Mesenchymal stem cell (in vitro differentiated cells and primary cell): ENCODE measurements at regions not wholly inside any gene's neighbourhood (a gene's known extent, or its start where the extent isn't known, plus 50 kb on each side); places are given as distances from the start of the nearest gene placed in this dataset.

Experiments used
- DNase-seq: peaks from one replicate; pipeline ENCODE4 v3.0.0-alpha.2; 2013
- H2AFZ ChIP-seq: one replicate; pipeline ENCODE4 v1.6.1; 2013; ENCODE audit warnings: low read depth, mild to moderate bottlenecking, control low read depth, inconsistent platforms, low read length, moderate library complexity
- H2AK5ac ChIP-seq: 2 replicates; pipeline ENCODE4 v1.6.1; 2013; ENCODE audit warnings: low read length, moderate library complexity, mild to moderate bottlenecking, inconsistent platforms; ENCODE audit not compliant: severe bottlenecking
- H2BK120ac ChIP-seq: one replicate; pipeline ENCODE4 v1.6.1; 2013; ENCODE audit warnings: low read depth, mild to moderate bottlenecking, inconsistent platforms, low read length, moderate library complexity
- H2BK12ac ChIP-seq, 2 experiments: one replicate each; pipeline ENCODE4 v1.6.1; 2013; ENCODE audit warnings: inconsistent platforms in 2 of 2, low read length in 2 of 2, mild to moderate bottlenecking in 2 of 2, moderate library complexity in 2 of 2, control low read depth in 1 of 2
- H2BK15ac ChIP-seq: one replicate; pipeline ENCODE4 v1.6.1; 2013; ENCODE audit warnings: mild to moderate bottlenecking, low read depth, inconsistent platforms; ENCODE audit not compliant: poor library complexity, severe bottlenecking
- H2BK5ac ChIP-seq: 2 replicates; pipeline ENCODE4 v1.6.1; 2013; ENCODE audit warnings: low read depth, mild to moderate bottlenecking, low read length, control low read depth, inconsistent platforms; ENCODE audit not compliant: poor library complexity, severe bottlenecking
- H3K14ac ChIP-seq, 2 experiments: one replicate each; pipeline ENCODE4 v1.6.1; 2013; ENCODE audit warnings: inconsistent platforms in 2 of 2, low read length in 2 of 2, control low read depth in 1 of 2, mild to moderate bottlenecking in 1 of 2, moderate library complexity in 1 of 2
- H3K18ac ChIP-seq, 2 experiments: one replicate each; pipeline ENCODE4 v1.6.1; 2013; ENCODE audit warnings: inconsistent platforms in 2 of 2, low read length in 2 of 2, control low read depth in 1 of 2, low read depth in 1 of 2, mild to moderate bottlenecking in 1 of 2
- H3K23ac ChIP-seq, 2 experiments: one replicate each; pipeline ENCODE4 v1.6.1; 2013; ENCODE audit warnings: inconsistent platforms in 2 of 2, low read length in 2 of 2, mild to moderate bottlenecking in 2 of 2, moderate library complexity in 2 of 2, control low read depth in 1 of 2
- H3K27ac ChIP-seq: 2 replicates; pipeline ENCODE4 v1.5.1; 2013; ENCODE audit warnings: mild to moderate bottlenecking, moderate library complexity, low read length, control low read depth, inconsistent platforms; ENCODE audit not compliant: poor library complexity, severe bottlenecking
- H3K27me3 ChIP-seq, 2 experiments: 2 replicates each; pipeline versions ENCODE4 v1.6.1 to v1.7.0; 2013; ENCODE audit warnings: low read length in 2 of 2, mild to moderate bottlenecking in 2 of 2, moderate library complexity in 2 of 2, control low read depth in 1 of 2, inconsistent platforms in 1 of 2; ENCODE audit not compliant: control insufficient read depth in 1 of 2, insufficient read depth in 1 of 2
- H3K36me3 ChIP-seq, 2 experiments: 2 replicates each; pipeline versions ENCODE4 v1.6.1 to v1.7.0; 2013; ENCODE audit warnings: low read length in 2 of 2, control low read depth in 1 of 2, inconsistent platforms in 1 of 2, low read depth in 1 of 2, mild to moderate bottlenecking in 1 of 2; ENCODE audit not compliant: insufficient read depth in 2 of 2, control insufficient read depth in 1 of 2
- H3K4ac ChIP-seq, 2 experiments: one replicate each; pipeline ENCODE4 v1.6.1; 2013; ENCODE audit warnings: inconsistent platforms in 2 of 2, low read length in 2 of 2, mild to moderate bottlenecking in 2 of 2, moderate library complexity in 2 of 2, control low read depth in 1 of 2, low read depth in 1 of 2
- H3K4me1 ChIP-seq: 2 replicates; pipeline ENCODE4 v1.6.1; 2013; ENCODE audit warnings: low read depth, low read length, control low read depth; ENCODE audit not compliant: control insufficient read depth, insufficient read depth
- H3K4me2 ChIP-seq: 2 replicates; pipeline ENCODE4 v1.6.1; 2013; ENCODE audit warnings: low read length, mild to moderate bottlenecking, inconsistent platforms; ENCODE audit not compliant: poor library complexity, severe bottlenecking
- H3K4me3 ChIP-seq, 2 experiments: 2 replicates each; pipeline versions ENCODE4 v1.5.1 to v1.7.0; 2013; ENCODE audit warnings: low read length in 2 of 2, mild to moderate bottlenecking in 2 of 2, control low read depth in 1 of 2, low read depth in 1 of 2; ENCODE audit not compliant: insufficient read depth in 1 of 2
- H3K79me1 ChIP-seq: replicated peaks from 2 replicates; pipeline ENCODE4 v1.6.1; 2013; ENCODE audit warnings: mild to moderate bottlenecking, control low read depth, low read length, inconsistent platforms; ENCODE audit not compliant: poor library complexity, severe bottlenecking
- H3K9ac ChIP-seq: 2 replicates; pipeline ENCODE4 v1.7.0; 2013; ENCODE audit warnings: mild to moderate bottlenecking, low read length, moderate library complexity
- H3K9me3 ChIP-seq: 2 replicates; pipeline ENCODE4 v1.7.0; 2013; ENCODE audit warnings: mild to moderate bottlenecking, low read length; ENCODE audit not compliant: control insufficient read depth
- H4K8ac ChIP-seq: one replicate; pipeline ENCODE4 v1.6.1; 2013; ENCODE audit warnings: inconsistent platforms, mild to moderate bottlenecking, low read length, moderate library complexity
- H4K91ac ChIP-seq: one replicate; pipeline ENCODE4 v1.6.1; 2013; ENCODE audit warnings: mild to moderate bottlenecking, low read length, inconsistent platforms
- WGBS: methylation state at CpG from one replicate; pipeline ENCODE4 v1.1.7; 2013; ENCODE audit warnings: mixed read lengths; 5-methylcytosine and 5-hydroxymethylcytosine counted together

DNA sequence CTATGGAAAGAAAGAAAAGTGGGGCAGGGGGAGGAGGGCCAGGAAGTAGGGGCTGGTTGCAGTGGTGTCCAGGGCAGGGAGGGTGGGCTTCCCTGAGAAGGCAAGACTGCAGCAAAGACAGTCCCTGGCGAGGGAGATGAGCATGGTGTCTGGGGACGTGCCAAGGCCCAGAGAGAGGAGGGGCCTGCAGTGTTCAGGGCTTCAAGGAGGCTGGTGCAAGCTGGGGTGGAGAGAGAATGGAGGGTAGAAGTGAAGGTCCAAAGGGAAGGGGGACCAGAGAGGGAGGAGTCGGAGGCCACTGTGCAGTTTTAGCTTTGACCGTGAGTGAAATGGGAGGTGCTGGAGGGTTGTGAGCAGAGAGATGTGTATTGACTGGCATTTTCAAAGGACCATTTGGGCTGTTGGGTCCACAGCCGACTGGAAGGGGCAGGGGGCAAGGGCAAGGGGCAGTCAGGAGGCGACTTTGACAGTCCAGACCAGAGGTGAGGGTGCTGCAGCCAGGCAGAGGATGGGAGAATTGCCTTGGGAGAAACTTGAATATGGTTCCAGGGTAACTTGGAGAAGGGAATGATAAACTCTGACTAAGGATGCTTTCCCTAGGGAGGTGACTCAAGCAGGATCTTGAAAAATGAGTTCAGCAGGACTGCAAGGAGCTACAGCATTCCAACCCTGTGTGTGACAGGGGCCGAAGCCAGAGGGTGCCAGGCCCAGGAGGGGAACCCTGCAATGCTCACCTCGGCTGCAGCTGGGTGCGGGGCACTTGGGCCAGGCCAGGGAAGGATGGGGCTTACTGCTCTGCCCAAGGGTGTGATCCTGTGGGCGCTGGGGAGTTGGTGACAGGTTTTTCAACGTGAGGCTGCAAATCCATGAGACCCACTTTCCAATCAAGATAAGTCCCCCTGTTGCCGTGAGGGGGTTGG, 177.1 kb upstream of the HAAO start:
- no peak overlapping the region for H3K4ac ChIP-seq
- H4K8ac ChIP-seq, result peak overlapping the region; percentile 8
- H3K4me1 ChIP-seq, result peaks cover 27% of the 10 kb centered on the region
- whole genome bisulfite sequencing, result 71% methylated on average over 10 of the region's 12 CpGs
- no peak overlapping the region for H3K14ac ChIP-seq
- peak overlapping the region; percentile 53 for H2BK15ac ChIP-seq
- H4K91ac ChIP-seq, result peak overlapping the region; percentile 36
- peak; percentile 79 for DNase-seq
- no peak overlapping the region for H3K23ac ChIP-seq
- H2BK12ac ChIP-seq, result peak overlapping the region; percentile 7 to 68
- H2AK5ac ChIP-seq, result peak overlapping the region; percentile 68
- H3K27ac ChIP-seq, result no peak overlapping the region
- no peaks in the 10 kb centered on the region for H3K79me1 ChIP-seq
- no peak overlapping the region for H2AFZ ChIP-seq
- peak overlapping the region; percentile 2 for H2BK120ac ChIP-seq
- H3K36me3 ChIP-seq, result no peaks in the 10 kb centered on the region
- peak overlapping the region in 1 of 2 experiments; percentile 48 for H3K4me3 ChIP-seq
- no peak overlapping the region for H2BK5ac ChIP-seq
- peak overlapping the region; percentile 84 for H3K9ac ChIP-seq
- no peaks in the 10 kb centered on the region for H3K9me3 ChIP-seq
- no peak overlapping the region for H3K4me2 ChIP-seq
- H3K18ac ChIP-seq, result peak overlapping the region; percentile 23 to 51
- no peaks in the 10 kb centered on the region for H3K27me3 ChIP-seq

DNA sequence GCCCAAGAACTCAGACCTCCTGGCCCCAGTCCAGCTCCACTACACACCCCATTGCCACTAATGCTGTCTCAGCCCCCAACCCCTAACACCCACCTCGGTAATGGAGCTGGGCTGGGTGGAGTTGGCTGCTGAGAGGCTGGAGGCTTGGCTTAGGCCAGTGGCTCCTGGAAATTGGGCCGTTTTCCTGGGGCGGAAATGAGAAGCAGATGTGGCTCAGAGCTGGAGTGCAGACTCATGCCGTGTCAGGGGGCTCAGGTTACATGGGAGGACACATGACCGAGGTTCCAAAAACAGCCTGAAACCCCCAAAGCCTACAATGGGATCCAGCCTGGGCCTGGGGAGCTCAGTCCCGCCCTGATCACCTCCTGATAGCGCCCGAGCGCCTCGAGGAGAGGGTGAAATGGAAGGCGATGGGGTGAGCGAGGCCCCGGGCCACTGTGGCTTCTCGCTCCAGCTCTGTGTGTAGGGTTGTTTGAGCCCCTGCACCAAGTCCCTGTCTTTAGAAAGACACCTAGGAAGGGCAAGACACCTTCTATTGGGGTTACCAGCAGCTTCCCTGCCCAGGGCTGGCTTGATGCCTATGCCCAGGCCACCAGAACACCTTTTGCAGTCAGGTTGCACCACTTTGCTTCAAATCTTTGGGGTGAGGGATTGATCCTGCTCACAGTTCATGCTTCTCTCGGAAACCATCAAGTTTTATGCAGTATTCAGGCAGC, 175.7 kb upstream of the HAAO start:
- Histone ChIP-seq H3K4me2 (no peak overlapping the region), H3K14ac (peak overlapping the region in 1 of 2 experiments; percentile 4), H4K8ac (peak overlapping the region; percentile 53), H2AK5ac (peak overlapping the region; percentile 77), H3K79me1 (no peaks in the 10 kb centered on the region), H2BK120ac (peak overlapping the region; percentile 1), H3K23ac (peak overlapping the region in 1 of 2 experiments; percentile 37), H2BK5ac (no peak overlapping the region), H3K9ac (peak overlapping the region; percentile 84), H2AFZ (no peak overlapping the region), H3K9me3 (no peaks in the 10 kb centered on the region), H3K4ac (peak overlapping the region in 1 of 2 experiments; percentile 24), H2BK12ac (peak overlapping the region; percentile 2 to 83), H3K4me3 (peak overlapping the region in 1 of 2 experiments; percentile 18), H3K4me1 (peaks cover 22% of the 10 kb centered on the region), H3K27ac (no peak overlapping the region), H4K91ac (peak overlapping the region; percentile 22), H3K36me3 (no peaks in the 10 kb centered on the region), H3K18ac (peak overlapping the region in 1 of 2 experiments; percentile 24), H3K27me3 (peaks cover 0 to 1% of the 10 kb centered on the region in 2 experiments), H2BK15ac (peak overlapping the region; percentile 54)
- WGBS, result 90% methylated on average over 15 of the region's 15 CpGs
- DNase-seq, result no peak

DNA sequence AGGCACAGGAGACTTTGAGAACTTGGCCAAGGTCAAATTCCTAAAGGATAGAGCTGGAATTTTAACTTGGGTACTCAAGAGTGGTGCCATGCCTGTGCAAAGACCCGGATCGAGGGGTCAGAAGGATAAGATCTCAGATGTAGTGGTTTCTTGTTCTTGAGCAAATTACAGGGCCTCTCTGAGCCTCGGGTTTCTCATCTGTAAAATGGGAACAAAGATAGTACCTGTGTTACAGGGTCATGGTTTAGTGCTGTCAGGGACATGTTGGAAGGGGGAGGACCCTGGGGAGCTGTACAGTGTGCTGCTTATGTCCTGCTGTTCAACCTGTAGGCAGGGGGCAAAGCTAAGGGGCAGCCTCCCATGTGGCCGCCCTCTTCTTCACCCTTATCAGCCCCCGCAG, 173.5 kb upstream of the HAAO start:
- Histone ChIP-seq H3K4me3 (no peak overlapping the region), H3K36me3 (no peaks in the 10 kb centered on the region), H2AFZ (no peak overlapping the region), H3K27ac (no peak overlapping the region), H3K14ac (no peak overlapping the region), H4K91ac (no peak overlapping the region), H2BK120ac (no peak overlapping the region), H2BK5ac (no peak overlapping the region), H2AK5ac (no peak overlapping the region), H3K23ac (no peak overlapping the region), H3K27me3 (peaks cover 0 to 4% of the 10 kb centered on the region in 2 experiments), H3K4me1 (peaks cover 21% of the 10 kb centered on the region), H2BK12ac (no peak overlapping the region), H3K4ac (no peak overlapping the region), H3K79me1 (no peaks in the 10 kb centered on the region), H3K9ac (no peak overlapping the region), H3K9me3 (no peaks in the 10 kb centered on the region), H4K8ac (no peak overlapping the region), H2BK15ac (no peak overlapping the region), H3K4me2 (no peak overlapping the region), H3K18ac (no peak overlapping the region)
- DNase-seq, result no peak
- 98% methylated on average over 4 of the region's 5 CpGs for WGBS

DNA sequence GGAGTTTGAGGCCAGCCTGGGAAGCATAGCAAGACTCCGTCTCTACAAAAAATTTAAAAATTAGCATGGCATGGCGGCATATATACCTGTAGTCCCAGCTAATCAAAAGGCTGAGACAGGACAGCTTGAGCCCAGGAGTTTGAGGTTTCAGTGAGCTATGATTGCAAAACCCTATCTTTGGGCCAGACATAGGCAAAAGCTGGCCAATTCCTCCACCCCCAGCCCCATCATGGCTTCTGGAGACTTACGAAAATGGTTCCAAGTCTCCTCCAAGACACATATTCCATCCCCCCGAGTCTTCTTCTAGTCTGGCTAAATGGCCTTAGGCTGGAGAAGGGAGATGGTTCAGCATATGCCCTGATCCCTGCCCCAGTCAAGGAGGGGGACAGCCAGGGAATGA, 172.8 kb upstream of the HAAO start:
- Histone ChIP-seq H2AFZ (no peak overlapping the region), H3K36me3 (no peaks in the 10 kb centered on the region), H3K9me3 (no peaks in the 10 kb centered on the region), H2BK15ac (no peak overlapping the region), H3K4me1 (peaks cover 22% of the 10 kb centered on the region), H3K18ac (no peak overlapping the region), H3K9ac (peak overlapping the region; percentile 45), H4K91ac (no peak overlapping the region), H3K4ac (no peak overlapping the region), H4K8ac (no peak overlapping the region), H3K27me3 (peaks cover 0 to 4% of the 10 kb centered on the region in 2 experiments), H2BK5ac (no peak overlapping the region), H3K27ac (no peak overlapping the region), H2BK120ac (no peak overlapping the region), H3K14ac (no peak overlapping the region), H3K23ac (no peak overlapping the region), H3K4me2 (no peak overlapping the region), H2BK12ac (no peak overlapping the region), H3K79me1 (no peaks in the 10 kb centered on the region), H2AK5ac (no peak overlapping the region), H3K4me3 (no peak overlapping the region)
- 100% methylated on average over 4 of the region's 4 CpGs for WGBS
- no peak for DNase-seq
